Activated CD4-positive, alpha-beta T cell treated with anti-CD3 and anti-CD28 coated beads, Interleukin-10, Interleukin-2, amounts not matched to agents 100 ng/mL and 50 ng/mL, durations not matched to agents 16 hours and 8 hours (primary cell): ENCODE measurements at regions not wholly inside any gene's neighbourhood (a gene's known extent, or its start where the extent isn't known, plus 50 kb on each side); places are given as distances from the start of the nearest gene placed in this dataset.

Experiments used
- DNase-seq: peaks from one replicate; pipeline ENCODE4 v3.0.0-alpha.2; 2020

DNA sequence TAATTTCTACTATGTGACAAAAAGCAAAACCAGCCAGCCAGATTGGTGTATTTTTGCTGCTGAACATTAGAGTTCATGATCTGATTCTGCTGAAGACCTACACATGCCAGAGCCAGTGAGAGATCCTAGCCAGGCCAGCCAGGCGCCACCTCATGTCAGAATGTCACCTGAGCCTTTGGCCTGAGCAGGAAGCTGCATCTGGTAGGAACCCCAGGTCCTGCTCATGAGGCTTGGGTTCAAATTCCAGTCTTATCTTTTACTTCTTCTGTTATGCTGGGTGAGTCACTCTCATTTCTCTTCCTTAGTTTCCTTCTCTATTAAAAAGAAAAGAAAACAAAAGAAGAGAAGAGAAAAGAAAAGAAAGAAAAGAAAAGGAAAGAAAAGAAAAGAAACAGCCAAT lies 585.1 kb upstream of the CDH5 start:
- DNase-seq = no peak

DNA sequence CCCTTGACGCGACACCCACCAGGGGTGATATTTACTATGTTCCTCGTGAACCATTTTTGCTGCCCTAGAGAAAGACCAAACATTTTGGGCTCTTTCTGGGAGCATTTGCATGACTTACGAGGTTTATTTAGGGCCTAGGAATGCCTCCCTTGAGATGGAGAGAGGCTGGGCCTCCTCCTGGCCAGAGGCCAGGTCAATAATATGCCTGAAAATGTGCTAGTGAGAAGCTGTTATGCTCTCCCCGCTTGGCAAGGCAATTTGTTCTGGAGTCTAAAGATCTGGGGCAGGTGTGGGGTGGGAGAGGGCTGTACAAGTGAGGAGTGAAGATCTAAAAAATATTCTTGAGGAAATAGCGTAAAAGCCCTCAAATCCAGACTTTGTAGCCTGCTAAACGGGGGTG lies 587.3 kb upstream of the CDH5 start:
- DNase-seq = no peak

DNA sequence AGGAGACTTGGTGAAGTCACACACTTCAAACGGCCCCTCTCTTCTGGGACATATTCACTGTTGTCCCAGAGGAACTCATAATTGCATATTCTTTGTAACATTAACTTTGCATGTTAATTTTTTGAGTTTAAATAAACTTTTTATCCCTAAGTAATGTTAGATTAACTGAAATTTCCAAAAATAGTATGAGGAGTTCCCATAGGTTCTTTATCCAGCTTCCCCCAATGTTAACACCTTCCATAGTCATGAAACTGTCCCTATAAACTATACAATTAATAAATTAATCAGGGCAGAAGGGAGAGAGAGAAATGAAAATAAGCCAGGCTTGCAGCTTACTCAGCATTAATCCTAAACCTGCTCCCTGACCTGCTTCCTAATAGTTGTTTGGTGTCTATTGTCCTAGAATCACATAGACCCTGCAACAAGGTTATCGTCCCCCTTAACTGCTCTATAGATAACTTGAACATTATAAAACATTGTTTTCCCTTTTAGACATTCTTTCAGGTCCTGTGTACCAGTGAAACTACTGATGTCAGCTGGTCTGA lies 589.8 kb upstream of the CDH5 start:
- DNase-seq = no peak

DNA sequence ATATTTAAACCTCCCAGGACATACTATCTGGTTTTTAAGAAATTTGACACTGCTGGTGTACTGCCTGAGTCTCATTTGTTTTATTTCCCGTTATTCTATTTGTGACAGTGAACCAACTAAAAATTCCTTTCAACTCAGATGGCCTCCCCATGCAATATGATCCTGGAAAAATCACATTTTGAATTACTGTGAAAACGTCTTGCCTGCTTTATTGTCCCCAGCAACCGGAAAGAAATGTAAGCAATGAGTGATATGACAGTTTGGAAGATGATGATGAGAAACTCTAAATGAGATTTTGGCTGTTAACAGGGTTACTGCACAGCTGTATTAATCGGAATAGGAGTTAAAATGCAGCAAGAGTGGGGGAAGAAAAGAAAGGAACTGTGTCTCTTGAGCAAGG lies 590.7 kb upstream of the CDH5 start:
- no peak for DNase-seq

DNA sequence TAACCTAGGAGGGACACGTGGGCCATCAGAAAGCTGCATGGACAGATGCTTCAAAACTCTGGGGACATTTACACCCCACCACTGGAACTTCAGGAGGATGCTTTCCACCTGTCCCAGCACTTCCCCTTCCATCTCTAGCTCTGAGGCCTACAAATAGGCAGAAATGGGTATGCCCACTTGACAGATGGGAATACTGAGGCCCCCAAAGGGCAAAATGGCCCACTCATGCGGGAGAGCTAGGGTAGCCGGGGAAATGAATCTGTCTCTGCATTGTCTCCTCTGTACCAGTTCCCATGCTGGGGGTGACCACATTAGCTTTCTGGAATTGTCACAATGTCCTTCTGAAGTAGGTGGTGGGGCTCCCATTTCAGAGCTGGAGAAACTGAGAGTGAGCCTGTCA lies 592.1 kb upstream of the CDH5 start:
- DNase-seq = no peak

DNA sequence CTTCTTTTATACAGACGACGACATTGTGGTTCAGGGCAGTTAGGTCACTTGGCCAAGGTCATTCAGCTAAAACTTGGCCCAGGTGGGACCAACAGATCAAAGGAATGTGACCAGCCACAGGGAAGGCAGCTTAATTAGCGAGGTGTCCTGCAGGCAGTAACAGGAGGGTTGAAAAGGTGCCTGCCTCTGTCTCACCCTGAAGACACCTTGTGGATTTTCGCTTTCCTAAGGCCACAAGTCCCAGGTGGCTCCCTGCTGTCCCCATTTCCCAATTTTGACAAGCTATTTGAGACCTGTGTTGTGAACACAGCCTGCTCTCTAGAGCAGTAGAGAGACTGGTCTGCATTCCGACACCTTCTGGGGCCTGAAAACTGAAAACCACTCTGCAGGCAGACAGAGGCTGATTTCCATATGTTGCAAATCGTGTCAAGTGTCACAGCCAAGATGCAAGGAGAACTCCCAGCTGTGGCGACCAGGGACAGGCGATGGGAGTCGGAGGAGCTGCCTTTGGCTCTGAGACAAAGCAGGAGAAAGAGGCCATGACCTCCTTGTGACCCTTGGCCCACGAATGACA lies 593.1 kb upstream of the CDH5 start:
- DNase-seq = no peak

DNA sequence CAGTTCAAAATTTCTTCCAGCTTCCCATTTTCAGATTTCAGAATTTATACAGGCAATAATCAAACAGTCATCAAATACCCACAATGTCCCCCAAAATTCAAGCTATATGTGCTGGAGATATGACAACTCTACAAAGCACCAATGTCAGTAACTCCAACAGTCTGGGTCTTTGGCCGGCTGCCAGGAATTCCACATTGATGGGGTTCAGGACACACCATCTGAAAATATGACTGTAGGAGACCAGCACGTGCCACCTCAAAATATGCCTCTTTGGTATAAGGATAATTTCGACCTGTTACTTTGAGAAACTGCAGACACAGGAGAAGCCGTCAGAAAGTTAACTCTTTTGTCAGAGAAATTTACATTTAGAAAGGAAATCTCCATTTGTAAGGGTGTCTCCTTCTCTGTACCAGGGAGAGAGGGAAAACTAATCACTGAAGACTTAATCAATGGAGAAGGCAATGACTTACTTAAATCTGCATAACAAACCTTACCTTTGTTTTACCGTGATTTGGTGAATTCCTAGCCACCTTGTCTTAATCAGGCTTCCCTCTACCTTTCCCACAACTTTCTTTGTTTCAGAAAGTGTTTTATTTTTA lies 594.3 kb upstream of the CDH5 start:
- DNase-seq = no peak

DNA sequence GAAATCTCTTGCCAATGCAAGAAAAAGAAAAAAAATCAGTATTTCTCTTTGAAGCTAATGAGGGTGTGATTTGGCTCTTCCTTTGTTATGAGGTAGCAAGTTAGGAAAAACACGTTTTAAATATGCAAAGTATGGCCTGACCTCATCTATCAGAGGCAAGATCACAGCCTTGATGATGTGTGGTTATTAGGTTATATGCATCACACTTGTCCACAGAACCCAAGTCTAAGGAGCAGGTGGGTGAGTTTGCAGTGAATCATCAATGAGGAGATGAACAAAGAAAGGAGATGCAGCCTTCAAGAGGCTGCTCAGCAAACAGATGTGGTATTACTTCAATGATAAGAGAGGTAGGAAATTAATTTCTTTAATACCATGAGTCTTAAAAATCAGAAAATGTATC lies 594.8 kb upstream of the CDH5 start:
- no peak for DNase-seq

DNA sequence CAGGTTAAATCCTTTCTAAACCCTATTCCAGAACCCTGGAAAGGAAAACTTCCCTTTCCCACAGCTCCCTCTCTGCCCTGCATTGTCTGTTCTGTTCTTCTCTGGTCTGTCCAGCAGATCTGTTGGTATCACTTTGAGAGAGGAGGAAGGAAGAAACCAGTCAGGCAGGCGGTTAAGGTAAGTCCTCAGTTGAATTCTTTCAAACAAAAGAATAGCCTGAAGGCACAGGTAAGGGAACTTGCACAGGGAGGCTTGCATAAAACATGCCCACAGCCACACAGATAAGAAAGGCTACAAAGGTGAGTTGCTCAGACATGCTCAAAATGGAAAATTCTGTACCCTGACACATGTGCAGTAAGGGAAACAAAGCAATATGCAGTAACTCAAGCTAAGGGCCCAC lies 595.7 kb upstream of the CDH5 start:
- no peak for DNase-seq

DNA sequence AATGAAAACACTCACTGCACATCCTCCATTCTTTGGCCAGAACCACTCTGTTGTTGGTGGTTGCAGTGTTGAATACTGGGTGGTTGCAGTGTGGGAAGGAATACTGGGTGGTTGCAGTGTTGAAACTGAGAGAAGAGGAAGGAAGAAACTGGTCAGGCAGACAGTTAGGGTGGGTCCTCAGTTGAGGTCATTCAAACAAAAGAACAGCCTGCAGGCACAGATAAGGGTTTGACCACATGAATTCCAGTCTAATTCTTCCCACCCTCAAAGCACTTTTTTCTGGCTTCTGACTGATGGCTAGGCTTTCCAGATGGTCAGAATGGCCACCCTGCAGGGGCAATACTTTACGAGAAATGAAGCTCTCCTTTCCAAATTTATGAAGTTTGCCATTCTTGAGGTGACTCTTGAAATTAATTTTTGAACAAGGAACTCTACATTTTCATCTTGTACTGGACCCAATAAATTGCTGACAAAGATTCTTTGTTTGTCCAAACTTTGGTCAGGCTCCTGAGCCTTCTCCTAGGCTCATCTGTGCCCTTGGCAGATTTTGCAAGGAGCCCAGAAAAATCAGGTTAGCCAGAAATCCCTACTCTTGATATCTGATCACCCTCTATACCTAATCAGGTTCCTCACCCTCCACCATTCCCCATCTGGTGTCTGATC lies 596.6 kb upstream of the CDH5 start:
- DNase-seq = no peak

DNA sequence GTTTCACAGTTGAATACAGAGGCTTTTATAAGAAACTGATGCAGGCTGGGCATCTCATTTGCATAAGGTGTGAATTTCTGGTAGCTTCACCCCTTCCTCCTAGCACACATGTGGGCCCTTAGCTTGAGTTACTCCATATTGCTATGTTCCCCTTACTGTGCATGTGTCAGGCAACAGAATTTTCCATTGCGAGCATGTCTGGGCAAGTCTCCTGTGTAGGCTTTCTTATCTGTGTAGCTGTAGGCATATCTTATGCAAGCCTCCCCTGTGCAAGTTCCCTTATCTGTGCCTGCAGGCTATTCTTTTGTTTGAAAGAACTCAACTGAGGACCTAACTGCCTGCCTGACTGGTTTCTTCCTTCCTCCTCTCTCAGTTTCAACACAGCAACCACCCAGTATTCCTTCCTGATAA lies 597.4 kb upstream of the CDH5 start:
- no peak for DNase-seq

DNA sequence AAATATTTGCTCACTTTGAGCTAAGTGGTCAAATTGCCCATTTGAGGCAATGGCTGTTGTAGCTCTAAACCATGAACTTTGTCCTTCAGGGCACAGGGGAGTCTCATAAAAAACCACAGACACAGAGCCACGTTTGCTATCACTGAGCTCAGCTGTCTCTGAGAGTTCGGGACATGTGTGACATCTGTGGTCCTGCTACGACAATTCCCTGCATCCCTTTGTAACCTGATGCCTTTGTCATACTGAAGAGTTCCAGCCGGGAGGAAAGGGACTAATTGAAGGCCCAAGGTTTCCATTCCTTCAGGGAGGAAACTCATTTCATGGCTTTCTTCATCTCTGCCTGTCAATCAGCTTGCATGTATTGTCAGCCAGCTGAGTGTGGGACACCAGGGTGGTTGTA lies 599.4 kb upstream of the CDH5 start:
- DNase-seq = no peak

DNA sequence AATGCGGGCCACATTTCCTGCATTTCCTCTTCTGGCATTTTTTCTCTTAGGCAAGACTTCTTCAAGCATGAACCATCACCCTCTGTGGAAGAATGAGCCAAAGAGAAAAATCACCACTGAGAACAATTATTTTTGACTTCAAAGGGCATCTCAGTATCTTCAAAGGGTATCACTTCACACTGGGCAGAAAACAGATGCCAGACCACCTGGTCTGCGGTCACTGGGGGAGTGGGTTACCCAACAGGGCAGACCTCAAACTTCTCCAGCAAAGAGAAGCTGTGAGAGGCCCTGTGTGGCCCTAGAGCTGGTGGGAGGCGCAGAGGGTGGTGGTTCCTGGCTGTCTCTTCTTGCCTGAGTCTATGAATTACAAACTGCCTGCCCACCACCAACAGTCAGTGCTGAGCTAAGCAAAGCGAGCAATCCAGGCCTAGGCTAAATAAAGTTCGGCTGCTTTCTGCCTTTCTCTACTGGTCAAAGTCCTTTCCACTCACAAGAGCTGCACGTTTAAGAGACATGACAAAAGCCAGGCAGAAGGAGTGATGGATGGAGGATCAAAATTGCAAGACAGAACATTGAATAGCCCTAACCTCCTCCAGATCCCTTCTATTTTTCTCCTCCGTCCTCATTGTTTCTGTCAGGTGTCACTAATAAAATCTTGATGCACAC lies 602.7 kb upstream of the CDH5 start:
- no peak for DNase-seq

DNA sequence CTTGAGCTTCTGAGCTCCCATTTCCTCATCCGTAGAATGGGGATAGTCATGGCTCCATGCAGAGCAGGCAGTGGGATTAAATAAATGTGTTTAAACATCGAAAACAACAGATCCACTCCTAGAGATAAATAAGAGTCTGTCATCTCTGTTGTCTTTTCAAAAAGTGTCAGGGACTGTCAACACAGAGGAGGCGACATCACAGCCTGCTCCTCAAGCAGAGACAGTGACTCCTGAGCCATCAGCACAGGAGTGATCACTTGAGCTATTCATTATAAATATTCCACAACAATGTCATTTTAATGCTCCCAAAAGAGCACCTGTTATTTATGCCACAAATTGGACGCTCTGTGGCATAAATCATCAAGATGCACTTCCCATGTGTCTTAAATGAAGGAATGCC lies 605.6 kb upstream of the CDH5 start:
- DNase-seq = no peak

DNA sequence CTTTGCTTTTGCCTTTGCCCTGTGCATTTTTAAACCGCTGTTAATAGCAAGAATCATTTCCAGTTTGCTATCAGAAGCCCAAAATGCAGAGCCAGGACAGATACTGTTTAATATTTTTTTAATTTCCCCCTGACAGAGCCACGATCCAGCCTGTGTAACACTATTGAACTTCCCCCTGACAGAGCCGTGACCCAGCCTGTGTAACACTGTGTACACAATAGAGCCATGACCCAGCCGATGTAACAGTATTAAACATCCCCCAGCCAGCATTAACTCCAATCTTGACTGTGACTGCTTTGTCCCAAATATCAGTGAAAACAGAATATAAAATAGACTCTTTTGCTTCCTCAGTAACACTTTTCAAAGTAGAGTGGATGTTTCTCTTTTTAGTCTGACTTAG lies 607.9 kb upstream of the CDH5 start:
- DNase-seq = no peak

DNA sequence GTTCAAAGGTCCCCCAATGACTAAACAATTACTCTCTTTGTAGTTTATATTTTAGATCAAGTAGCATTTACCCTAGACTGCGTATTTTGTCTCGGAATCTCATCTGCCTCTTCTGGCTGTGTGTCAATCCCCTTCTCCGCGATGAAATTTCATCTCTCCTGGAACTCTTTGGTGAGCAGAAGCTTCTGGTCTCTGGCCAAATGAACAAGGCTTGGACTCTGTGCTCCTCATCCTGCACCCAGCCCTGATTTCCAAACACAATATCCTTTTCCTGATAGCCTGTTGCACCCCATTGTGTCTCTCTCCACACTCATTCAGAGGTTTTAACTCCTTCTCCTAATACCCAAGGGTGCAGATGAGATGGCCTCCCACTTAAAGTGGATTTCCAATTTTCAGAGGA lies 609.4 kb upstream of the CDH5 start:
- DNase-seq = no peak

DNA sequence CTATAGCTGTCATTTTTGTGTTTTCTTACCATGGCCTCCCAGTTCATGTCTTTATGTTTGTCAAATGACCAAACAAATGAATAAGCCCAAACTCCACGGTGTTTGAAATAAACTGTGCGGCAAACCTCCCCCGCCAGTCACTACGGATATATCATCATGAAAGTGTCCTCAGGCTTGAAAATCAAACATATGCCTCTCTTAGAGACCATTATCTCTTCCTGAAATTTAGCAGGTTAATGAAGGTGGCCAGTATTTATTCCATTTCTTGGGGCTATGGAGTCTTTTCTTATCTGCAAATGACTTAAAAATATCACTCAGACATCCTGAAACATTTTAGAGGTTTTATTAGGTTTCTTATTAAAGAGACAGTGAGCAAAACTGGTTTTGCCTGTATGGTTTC lies 610.3 kb upstream of the CDH5 start:
- no peak for DNase-seq

DNA sequence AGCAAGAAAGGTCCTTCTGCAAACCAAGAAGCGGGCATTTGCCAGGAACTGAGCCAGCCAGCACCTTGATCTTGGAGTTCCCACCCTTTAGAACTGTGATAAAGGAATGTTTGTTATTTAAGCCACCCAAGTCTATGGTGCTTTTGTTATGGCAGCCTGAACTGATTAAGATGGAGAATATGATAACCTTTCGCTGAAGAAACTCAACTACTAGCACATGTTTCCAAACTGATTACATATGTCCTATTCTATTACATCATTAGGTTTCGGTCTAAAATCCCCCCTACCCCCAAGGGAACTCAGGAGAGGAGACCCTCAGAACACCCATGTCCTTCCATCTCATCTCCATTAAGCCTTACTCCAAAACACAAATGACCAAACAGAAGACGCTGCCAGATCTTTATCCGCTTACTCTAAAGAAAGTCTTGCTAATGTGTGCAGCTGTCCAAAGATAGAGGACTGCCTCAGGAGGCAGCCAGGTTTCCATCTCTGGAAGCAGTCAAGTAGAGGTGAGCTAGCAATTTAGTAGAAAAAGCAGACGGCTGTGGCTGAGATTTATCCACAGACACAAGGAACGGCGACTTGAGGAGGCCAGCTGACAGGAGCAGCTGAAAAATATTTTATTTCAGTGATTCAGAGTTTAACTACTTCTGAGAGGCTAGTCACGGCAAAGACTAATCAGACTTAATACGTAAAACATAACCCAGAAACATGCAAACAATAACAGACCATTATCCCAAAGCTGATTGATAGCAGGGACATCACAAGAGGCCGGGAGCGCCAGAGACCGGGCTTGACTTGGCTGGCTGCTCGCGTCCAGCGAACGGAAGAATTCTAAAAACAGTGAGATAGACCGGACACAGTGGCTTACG lies 611.4 kb upstream of the CDH5 start:
- DNase-seq = no peak

DNA sequence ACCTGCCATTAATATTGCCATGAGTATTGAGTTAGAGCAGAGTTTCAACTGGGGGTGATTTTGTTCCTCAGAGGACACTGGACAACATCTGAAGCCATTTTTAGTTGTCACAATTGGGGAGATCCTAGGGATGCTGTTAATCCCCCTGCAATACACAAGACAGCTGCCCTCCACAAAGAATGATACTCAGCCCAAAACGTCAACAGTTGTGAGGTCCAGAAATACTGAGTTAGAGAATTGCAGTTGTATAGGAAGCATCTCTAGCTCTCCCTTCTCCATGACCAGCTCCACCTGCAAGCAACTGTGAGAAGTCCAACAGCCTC lies 614.0 kb upstream of the CDH5 start:
- DNase-seq = no peak

DNA sequence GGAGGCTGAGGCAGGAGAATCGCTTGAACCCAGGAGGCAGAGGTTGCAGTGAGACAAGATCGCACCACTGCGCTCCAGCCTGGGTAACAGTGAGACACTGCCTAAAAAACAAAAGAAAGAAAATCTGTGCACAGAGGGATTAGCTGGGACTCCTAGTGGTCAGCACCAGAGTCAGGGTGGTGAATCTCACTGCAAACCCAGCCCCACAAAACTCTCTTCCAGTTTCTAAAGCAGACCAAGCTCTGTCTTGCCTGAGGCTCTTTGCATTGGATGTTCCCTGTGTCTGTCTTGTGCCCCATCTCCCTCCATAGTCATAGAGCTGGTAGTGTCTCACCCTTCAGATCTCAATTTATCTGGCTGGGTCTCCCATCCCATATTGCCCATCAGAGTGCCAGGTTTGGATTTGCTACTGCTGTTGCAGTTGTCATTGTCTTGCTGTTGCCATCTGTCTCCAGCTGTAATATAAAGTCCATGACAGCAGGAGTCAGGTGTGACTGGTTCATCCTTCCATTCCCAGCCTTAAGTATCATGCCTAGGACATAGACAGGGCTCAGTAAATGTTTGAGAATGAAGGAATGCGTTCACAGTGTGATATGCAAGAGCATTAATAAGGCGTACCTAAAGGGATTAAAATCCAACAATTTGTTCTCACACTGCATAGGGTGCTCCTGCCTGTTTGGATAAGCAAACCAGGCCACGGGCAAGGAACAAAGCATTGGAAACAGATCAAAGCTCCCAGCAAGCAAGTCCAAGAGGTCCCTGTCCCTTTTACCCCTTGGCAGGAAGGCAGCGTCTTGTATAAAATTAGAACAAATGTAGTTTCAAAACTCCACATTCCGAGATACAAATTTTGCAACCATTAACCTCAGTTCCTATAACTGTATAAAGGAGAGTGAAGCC lies 614.6 kb upstream of the CDH5 start:
- DNase-seq = no peak

DNA sequence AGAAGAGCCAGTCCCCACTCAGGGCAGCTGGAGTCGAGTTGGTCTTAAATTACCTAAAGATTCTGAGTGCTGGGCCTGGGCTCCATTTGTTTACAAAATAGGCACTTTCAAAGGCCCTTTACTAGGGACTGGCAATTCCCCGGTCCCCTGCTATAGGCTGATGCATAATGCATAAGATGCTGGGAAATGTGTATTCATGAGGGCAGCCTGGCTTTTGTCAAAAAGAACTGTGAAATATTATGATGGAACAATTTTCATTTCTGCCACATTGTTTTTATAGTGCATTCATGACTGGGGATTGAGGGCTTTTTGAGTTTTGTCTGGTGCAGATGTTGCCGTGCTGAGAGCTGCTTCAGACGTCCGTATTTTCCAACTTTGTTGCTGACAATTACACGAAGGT lies 617.0 kb upstream of the CDH5 start:
- no peak for DNase-seq

DNA sequence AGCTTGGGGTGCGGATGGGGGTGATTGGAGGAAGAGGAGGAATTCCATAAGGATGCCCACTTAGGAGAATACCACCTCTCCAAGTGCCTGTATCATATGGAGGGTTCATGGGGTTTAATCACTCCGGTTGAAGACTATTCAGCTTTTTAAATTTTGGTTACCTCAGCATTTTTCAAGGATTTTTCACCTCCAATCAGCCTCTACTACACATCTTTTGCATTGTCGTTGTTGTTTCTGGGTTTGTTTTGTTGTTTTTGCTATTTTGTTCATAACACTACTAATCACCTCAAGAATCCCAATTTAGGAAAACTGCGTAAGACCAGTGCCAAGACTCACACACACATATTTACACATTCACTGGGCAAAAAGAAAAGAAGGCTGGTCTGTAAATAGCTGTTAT lies 619.5 kb upstream of the CDH5 start:
- no peak for DNase-seq
